PC-9 (cell line): ENCODE measurements at regions not wholly inside any gene's neighbourhood (a gene's known extent, or its start where the extent isn't known, plus 50 kb on each side); places are given as distances from the start of the nearest gene placed in this dataset.
"Not testable (repeated sequence)": the region's sequence is repeated elsewhere in the genome, so short reads cannot be mapped to it uniquely, and the experiment has no call there.

ENCODE experiments used
- BruUV-seq: library from RNA; stranded (reverse); fragments of 400-500 nt; replicated peaks from 2 replicates; lab custom pipeline; 2021; lab: Mats Ljungman, UMichigan
- CTCF ChIA-PET: fragments of 300-600 bp; sonication (Branson Sonifier 250); formaldehyde crosslinking; loops from one replicate; lab custom pipeline; 2022; ENCODE audit warnings: antibody characterized with exemption; lab: Charles Lee
- POLR2A ChIA-PET: fragments of 300-600 bp; sonication (Branson Sonifier 250); formaldehyde crosslinking; loops from one replicate; lab custom pipeline; 2022; ENCODE audit warnings: antibody characterized with exemption; ENCODE audit not compliant: unreplicated experiment; lab: Charles Lee
- DNase-seq, 2 experiments: peaks; one replicate each; pipeline versions ENCODE4 v3.0.0 to v3.0.0-alpha.2; 2015 to 2022; ENCODE audit warnings: mixed read lengths in 1 of 2
- H2AFZ ChIP-seq: fragments of 200-600 bp; sonication (generic); 2 replicates; pipeline ENCODE4 v1.8.1; 2017; ENCODE audit warnings: antibody characterized with exemption
- H3F3A ChIP-seq: fragments of 200-600 bp; sonication (generic); 2 replicates; pipeline ENCODE4 v1.8.1; 2017; ENCODE audit warnings: antibody characterized with exemption, mild to moderate bottlenecking, low read depth; ENCODE audit not compliant: insufficient read depth
- H3K27ac ChIP-seq: fragments of 200-600 bp; sonication (generic); 2 replicates; pipeline ENCODE4 v1.6.1; 2016; ENCODE audit warnings: mixed run types
- H3K27me3 ChIP-seq: fragments of 200-600 bp; sonication (generic); 2 replicates; pipeline ENCODE4 v1.6.1; 2016; ENCODE audit warnings: low read depth, mixed run types; ENCODE audit not compliant: insufficient read depth
- H3K36me3 ChIP-seq: fragments of 200-600 bp; sonication (generic); 2 replicates; pipeline ENCODE4 v1.6.1; 2016; ENCODE audit warnings: low read depth, mixed run types
- H3K4me1 ChIP-seq: fragments of 200-600 bp; sonication (generic); replicated peaks from 2 replicates; pipeline ENCODE4 v1.6.1; 2016; ENCODE audit warnings: mixed run types; ENCODE audit not compliant: insufficient read depth
- H3K4me2 ChIP-seq: fragments of 200-600 bp; sonication (generic); 2 replicates; pipeline ENCODE4 v1.6.1; 2017; ENCODE audit warnings: mixed run types
- H3K4me3 ChIP-seq: fragments of 200-600 bp; sonication (generic); 2 replicates; pipeline ENCODE4 v1.6.1; 2016; ENCODE audit warnings: mixed run types
- H3K79me2 ChIP-seq: fragments of 200-600 bp; sonication (generic); 2 replicates; pipeline ENCODE4 v1.6.1; 2017; ENCODE audit warnings: low read depth, mixed run types
- H3K9me2 ChIP-seq: fragments of 200-600 bp; sonication (generic); 2 replicates; pipeline ENCODE4 v1.8.1; 2017; ENCODE audit warnings: mild to moderate bottlenecking; ENCODE audit not compliant: insufficient read depth
- H3K9me3 ChIP-seq: fragments of 200-600 bp; sonication (generic); 2 replicates; pipeline ENCODE4 v1.8.1; 2016; ENCODE audit warnings: low read depth; ENCODE audit not compliant: insufficient read depth
- H4K20me1 ChIP-seq: fragments of 200-600 bp; sonication (generic); 2 replicates; pipeline ENCODE4 v1.8.1; 2017; ENCODE audit not compliant: insufficient read depth
- EZH2 ChIP-seq: fragments of 200-600 bp; sonication (generic); IDR thresholded peaks from 2 replicates; pipeline ENCODE4 v1.8.0; 2017; ENCODE audit warnings: antibody characterized with exemption, low read depth
- intact Hi-C: fragments of 100-400 bp; cut with micrococcal nuclease; formaldehyde crosslinking; loops from one replicate; pipeline ENCODE4 v1.10.0; 2022; ENCODE audit not compliant: unreplicated experiment
- TF ChIP-seq, protein P1 (sequence below): fragments of 200-600 bp; sonication (generic); conservative IDR thresholded peaks from 2 replicates; pipeline ENCODE4 v1.6.1; 2017; ENCODE audit warnings: mixed run types, antibody characterized with exemption, mild to moderate bottlenecking, moderate library complexity

DNA sequence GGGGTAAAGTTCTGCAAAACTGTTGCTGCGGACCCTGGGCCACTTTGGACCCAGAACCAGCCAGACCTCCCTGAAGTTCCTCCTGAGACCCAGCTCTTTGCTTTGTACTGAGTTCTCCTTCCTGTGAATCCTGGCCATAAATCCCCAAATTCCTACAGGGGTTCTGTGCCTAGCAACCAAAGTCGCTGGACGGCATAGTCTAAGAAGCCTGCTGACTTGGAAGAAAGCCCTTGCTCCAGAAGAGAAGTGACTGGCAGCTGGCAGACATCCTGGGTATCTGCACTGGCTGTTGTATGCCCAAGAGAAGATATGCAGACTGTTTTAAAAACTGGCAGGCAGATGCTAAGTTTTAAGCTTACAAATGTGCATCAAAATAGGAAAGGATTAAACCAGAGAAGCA is 99.9 kb upstream of the SLC24A4 start:
- H3K9me3 ChIP-seq, result no peaks in the 10 kb centered on the region
- H3K27me3 ChIP-seq, result no peaks in the 10 kb centered on the region; the same call in 1 of the 2 replicates
- no peak overlapping the region for H3K4me2 ChIP-seq
- H4K20me1 ChIP-seq, result no peaks in the 10 kb centered on the region
- H3K79me2 ChIP-seq, result no peaks in the 10 kb centered on the region
- peaks cover 4% of the 10 kb centered on the region; the same call in 1 of the 2 replicates for H3K4me1 ChIP-seq
- no peak for DNase-seq
- H3K36me3 ChIP-seq, result no peaks in the 10 kb centered on the region
- BruUV-seq, result no TSS peak
- intact Hi-C loops, result no loop called here
- H2AFZ ChIP-seq, result no peak overlapping the region
- no peak overlapping the region for H3K4me3 ChIP-seq
- ChIA-PET CTCF (no interaction called here), POLR2A (no interaction called here)
- no peak for TF ChIP-seq EZH2
- TF ChIP-seq, protein P1, sequence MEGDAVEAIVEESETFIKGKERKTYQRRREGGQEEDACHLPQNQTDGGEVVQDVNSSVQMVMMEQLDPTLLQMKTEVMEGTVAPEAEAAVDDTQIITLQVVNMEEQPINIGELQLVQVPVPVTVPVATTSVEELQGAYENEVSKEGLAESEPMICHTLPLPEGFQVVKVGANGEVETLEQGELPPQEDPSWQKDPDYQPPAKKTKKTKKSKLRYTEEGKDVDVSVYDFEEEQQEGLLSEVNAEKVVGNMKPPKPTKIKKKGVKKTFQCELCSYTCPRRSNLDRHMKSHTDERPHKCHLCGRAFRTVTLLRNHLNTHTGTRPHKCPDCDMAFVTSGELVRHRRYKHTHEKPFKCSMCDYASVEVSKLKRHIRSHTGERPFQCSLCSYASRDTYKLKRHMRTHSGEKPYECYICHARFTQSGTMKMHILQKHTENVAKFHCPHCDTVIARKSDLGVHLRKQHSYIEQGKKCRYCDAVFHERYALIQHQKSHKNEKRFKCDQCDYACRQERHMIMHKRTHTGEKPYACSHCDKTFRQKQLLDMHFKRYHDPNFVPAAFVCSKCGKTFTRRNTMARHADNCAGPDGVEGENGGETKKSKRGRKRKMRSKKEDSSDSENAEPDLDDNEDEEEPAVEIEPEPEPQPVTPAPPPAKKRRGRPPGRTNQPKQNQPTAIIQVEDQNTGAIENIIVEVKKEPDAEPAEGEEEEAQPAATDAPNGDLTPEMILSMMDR, result no peak
- no peaks in the 10 kb centered on the region for H3K9me2 ChIP-seq
- H3F3A ChIP-seq, result no peaks in the 10 kb centered on the region
- no peak overlapping the region for H3K27ac ChIP-seq

DNA sequence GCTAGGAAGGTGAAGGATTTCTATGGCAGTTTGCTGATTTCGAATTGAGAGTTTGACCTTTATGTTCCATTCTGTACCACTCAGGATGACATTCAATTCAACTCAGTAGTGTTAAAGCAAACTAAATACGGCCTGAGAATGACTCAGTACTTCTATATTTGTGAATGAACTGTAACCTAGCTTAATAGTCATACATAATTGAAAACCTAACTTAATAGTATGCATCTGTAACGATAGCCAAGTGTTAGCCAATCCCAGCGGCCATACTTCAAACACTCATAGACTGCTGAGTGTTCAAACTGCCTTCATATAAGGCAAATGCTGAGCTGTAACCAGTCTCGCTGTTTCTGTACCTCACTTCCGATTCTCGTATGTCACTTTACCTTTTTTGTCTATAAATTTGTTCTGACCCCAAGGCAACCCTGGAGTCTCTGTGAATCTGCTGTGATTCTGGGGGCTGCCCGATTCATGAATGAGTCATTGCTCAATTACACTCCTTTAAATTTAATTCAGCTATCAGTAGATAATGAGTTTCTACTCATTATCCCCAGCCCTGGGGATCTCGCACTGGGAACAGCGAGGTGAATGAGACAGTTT is 98.5 kb upstream of the SLC24A4 start:
- POLR2A ChIA-PET, result no interaction called here
- Histone ChIP-seq H3K4me3 (no peak overlapping the region), H3K4me1 (peaks cover 4% of the 10 kb centered on the region; the same call in 1 of the 2 replicates), H3K9me3 (no peaks in the 10 kb centered on the region; the same call in 1 of the 2 replicates), H3K36me3 (no peaks in the 10 kb centered on the region), H2AFZ (peak overlapping the region; percentile 9; the same call in 1 of the 2 replicates), H3K9me2 (no peaks in the 10 kb centered on the region), H3K27me3 (no peaks in the 10 kb centered on the region), H4K20me1 (no peaks in the 10 kb centered on the region), H3K79me2 (no peaks in the 10 kb centered on the region), H3K4me2 (peak overlapping the region; percentile 23; the same call in 1 of the 2 replicates), H3F3A (no peaks in the 10 kb centered on the region), H3K27ac (no peak overlapping the region)
- CTCF ChIA-PET, result no interaction called here
- intact Hi-C loops, result no loop called here
- DNase-seq, result peak in 1 of 2 experiments; percentile 46
- no peak for TF ChIP-seq EZH2
- TF ChIP-seq, protein P1, result no peak
- BruUV-seq, result no TSS peak

DNA sequence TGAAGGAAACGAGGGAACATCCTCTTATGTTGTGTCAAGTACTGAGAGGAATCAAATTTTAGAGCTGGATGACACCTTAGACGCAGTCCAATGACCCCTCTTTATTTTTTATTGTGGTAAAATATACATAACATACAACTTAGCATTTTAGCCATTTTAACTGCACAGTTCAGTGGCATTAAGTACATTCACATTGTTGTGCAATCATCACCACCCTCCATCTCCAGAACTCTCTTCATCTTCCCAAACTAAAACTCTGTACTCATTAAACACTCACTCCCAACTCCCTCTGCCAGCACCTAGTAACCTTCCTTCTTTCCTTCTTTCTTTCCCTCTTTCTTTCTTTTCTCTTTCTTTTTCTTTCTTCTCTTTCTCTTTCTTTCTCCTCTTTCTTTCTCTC is 97.2 kb upstream of the SLC24A4 start:
- no peaks in the 10 kb centered on the region for H3K36me3 ChIP-seq
- POLR2A ChIA-PET, result no interaction called here
- H2AFZ ChIP-seq, result no peak overlapping the region
- DNase-seq, result no peak
- no TSS peak for BruUV-seq
- intact Hi-C loops, result no loop called here
- H3K27me3 ChIP-seq, result no peaks in the 10 kb centered on the region
- no peaks in the 10 kb centered on the region for H3F3A ChIP-seq
- H3K9me2 ChIP-seq, result no peaks in the 10 kb centered on the region
- no peak overlapping the region for H3K4me2 ChIP-seq
- peaks cover 4% of the 10 kb centered on the region; the same call in 1 of the 2 replicates for H3K4me1 ChIP-seq
- no peaks in the 10 kb centered on the region; the same call in 1 of the 2 replicates for H3K9me3 ChIP-seq
- H3K27ac ChIP-seq, result no peak overlapping the region
- H4K20me1 ChIP-seq, result no peaks in the 10 kb centered on the region
- no peak overlapping the region for H3K4me3 ChIP-seq
- TF ChIP-seq, protein P1, result no peak
- no peak for TF ChIP-seq EZH2
- CTCF ChIA-PET, result no interaction called here
- no peaks in the 10 kb centered on the region for H3K79me2 ChIP-seq

DNA sequence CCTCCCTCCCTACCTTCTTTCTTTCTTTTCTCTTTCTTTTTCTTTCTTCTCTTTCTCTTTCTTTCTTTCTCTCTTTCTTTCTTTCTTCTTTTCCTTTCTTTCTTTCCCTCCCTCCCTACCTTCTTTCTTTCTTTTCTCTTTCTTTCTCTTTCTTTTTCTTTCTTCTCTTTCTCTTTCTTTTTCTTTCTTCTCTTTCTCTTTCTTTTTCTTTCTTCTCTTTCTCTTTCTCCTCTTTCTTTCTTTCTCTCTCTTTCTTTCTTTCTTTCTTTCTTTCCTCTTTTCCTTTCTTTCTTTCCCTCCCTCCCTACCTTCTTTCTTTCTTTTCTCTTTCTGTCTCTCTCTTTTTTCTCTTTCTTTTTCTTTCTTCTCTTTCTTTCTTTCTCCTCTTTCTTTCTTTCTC is 96.8 kb upstream of the SLC24A4 start:
- H3K9me2 ChIP-seq, CTCF ChIA-PET, H3K36me3 ChIP-seq, H2AFZ ChIP-seq, BruUV-seq, H3K27me3 ChIP-seq, H4K20me1 ChIP-seq, H3K9me3 ChIP-seq, H3K79me2 ChIP-seq, H3K4me2 ChIP-seq, H3K27ac ChIP-seq, H3F3A ChIP-seq, H3K4me3 ChIP-seq, DNase-seq, H3K4me1 ChIP-seq, POLR2A ChIA-PET, intact Hi-C loops: not testable (repeated sequence)
